A549 (cell line): ENCODE measurements at regions not wholly inside any gene's neighbourhood (a gene's known extent, or its start where the extent isn't known, plus 50 kb on each side); places are given as distances from the start of the nearest gene placed in this dataset.

Experiments used
- ATAC-seq, 2 experiments: fragments of 200-7000 bp in 1 of 2; fragments of >200 bp in 1 of 2; cut with Nextera tagmentation in 1 of 2; cut with Tn5 transposase in 1 of 2; 3 replicates each; pipeline versions ENCODE4 v1.8.0 to v1.9.1; 2018 to 2020; ENCODE audit warnings: mild to moderate bottlenecking in 1 of 2, moderate library complexity in 1 of 2
- CTCF ChIA-PET: fragments of 300-600 bp; sonication (Branson Sonifier 250); formaldehyde crosslinking; extraction: SDS; loops from one replicate; lab custom pipeline; 2021; ENCODE audit warnings: antibody characterized with exemption, inconsistent platforms; lab: Yijun Ruan, JAX
- POLR2A ChIA-PET: fragments of 350-600 bp; formaldehyde crosslinking; extraction: SDS; loops from one replicate; lab custom pipeline; 2021; ENCODE audit warnings: antibody characterized with exemption, inconsistent platforms; lab: Yijun Ruan, JAX
- DNase-seq, 2 experiments: peaks; one replicate each; pipeline versions ENCODE4 v3.0.0 to v3.0.0-alpha.2; 2011 to 2016; ENCODE audit warnings: low read depth in 1 of 2, low spot score in 1 of 2
- FAIRE-seq: peaks from 2 replicates; lab custom pipeline; 2011; peaks lifted over from hg19 to GRCh38; lab: Jason Lieb, UNC
- H3K27ac ChIP-seq, 2 experiments: fragments of >200 bp; sonication (Bioruptor Twin); formaldehyde crosslinking; 3 replicates each; pipeline ENCODE4 v1.5.1; 2016 to 2017
- H3K4me1 ChIP-seq: fragments of >200 bp; sonication (Bioruptor Twin); formaldehyde crosslinking; 3 replicates; pipeline ENCODE4 v1.6.1; 2016
- H3K4me2 ChIP-seq: fragments of >200 bp; sonication (Bioruptor Twin); formaldehyde crosslinking; 3 replicates; pipeline ENCODE4 v1.6.1; 2016
- H3K4me3 ChIP-seq: fragments of >200 bp; sonication (Bioruptor Twin); formaldehyde crosslinking; 3 replicates; pipeline ENCODE4 v1.5.1; 2016
- H3K9me3 ChIP-seq: fragments of >200 bp; sonication (Bioruptor Twin); formaldehyde crosslinking; 3 replicates; pipeline ENCODE4 v1.6.1; 2016
- BHLHE40 ChIP-seq: IDR thresholded peaks from 2 replicates; pipeline ENCODE4 v1.6.1; 2012; ENCODE audit warnings: low read depth, low read length, inconsistent platforms
- CEBPB ChIP-seq, 2 experiments: fragments of >200 bp in 1 of 2; sonication (Bioruptor Twin) in 1 of 2; formaldehyde crosslinking in 1 of 2; IDR thresholded peaks; 2 replicates each; pipeline ENCODE4 v1.6.1; 2012 to 2016
- CHD4 ChIP-seq: fragments of 200-600 bp; sonication (generic); IDR thresholded peaks from 2 replicates; pipeline ENCODE4 v1.6.1; 2016; ENCODE audit warnings: antibody characterized with exemption, mild to moderate bottlenecking, borderline replicate concordance
- EHMT2 ChIP-seq: fragments of 200-600 bp; sonication (generic); IDR thresholded peaks from 2 replicates; pipeline ENCODE4 v1.6.1; 2016; ENCODE audit warnings: antibody characterized with exemption, low read depth, mild to moderate bottlenecking, moderate library complexity
- EP300 ChIP-seq, 2 experiments: fragments of >200 bp; sonication (Bioruptor Twin); formaldehyde crosslinking; IDR thresholded peaks; 2 replicates in 1 of 2; 3 replicates in 1 of 2; pipeline ENCODE4 v1.6.1; 2016 to 2017
- ESRRA ChIP-seq: fragments of 150-350 bp; IDR thresholded peaks from 2 replicates; pipeline ENCODE4 v1.6.1; 2014; ENCODE audit warnings: mild to moderate bottlenecking, low read length, borderline replicate concordance
- FOSB ChIP-seq: fragments of 250-450 bp; sonication (Bioruptor Pico); IDR thresholded peaks from 2 replicates; pipeline ENCODE4 v1.5.0; 2020; ENCODE audit warnings: mild to moderate bottlenecking, moderate library complexity
- FOSL2 ChIP-seq, 2 experiments: fragments of 450-650 bp in 1 of 2; fragments of >200 bp in 1 of 2; sonication (Bioruptor Twin) in 1 of 2; formaldehyde crosslinking; IDR thresholded peaks; 2 replicates each; pipeline versions ENCODE4 v1.5.0 to v1.6.1; 2016 to 2020; ENCODE audit warnings: mild to moderate bottlenecking in 1 of 2, moderate library complexity in 1 of 2
- HOXB5 ChIP-seq: fragments of 250-450 bp; sonication (Bioruptor Pico); IDR thresholded peaks from 2 replicates; pipeline ENCODE4 v1.5.0; 2020; ENCODE audit warnings: mild to moderate bottlenecking, moderate library complexity
- JUNB ChIP-seq: fragments of >200 bp; sonication (Bioruptor Twin); formaldehyde crosslinking; IDR thresholded peaks from 2 replicates; pipeline ENCODE4 v1.6.1; 2016
- KDM1A ChIP-seq: fragments of 200-600 bp; sonication (generic); IDR thresholded peaks from 2 replicates; pipeline ENCODE4 v1.6.1; 2016; ENCODE audit warnings: low read depth, mild to moderate bottlenecking
- MAZ ChIP-seq: fragments of 150-350 bp; IDR thresholded peaks from 2 replicates; pipeline ENCODE4 v1.6.1; 2014; ENCODE audit warnings: antibody characterized with exemption, low read depth, low read length, borderline replicate concordance
- NFE2L2 ChIP-seq: fragments of 150-350 bp; conservative IDR thresholded peaks from 2 replicates; pipeline ENCODE4 v1.6.1; 2014; ENCODE audit warnings: low read length
- NPAS2 ChIP-seq: fragments of 250-450 bp; sonication (Bioruptor Pico); IDR thresholded peaks from 2 replicates; pipeline ENCODE4 v1.8.0; 2022; ENCODE audit warnings: mild to moderate bottlenecking, moderate library complexity, borderline replicate concordance
- PBX3 ChIP-seq: IDR thresholded peaks from 2 replicates; pipeline ENCODE4 v1.6.1; 2012
- PHF8 ChIP-seq: fragments of 200-600 bp; sonication (generic); IDR thresholded peaks from 2 replicates; pipeline ENCODE4 v1.6.1; 2016; ENCODE audit warnings: low read depth, mild to moderate bottlenecking, antibody characterized with exemption, moderate library complexity, borderline replicate concordance
- RAD21 ChIP-seq, 2 experiments: fragments of >200 bp in 1 of 2; sonication (Bioruptor Twin) in 1 of 2; formaldehyde crosslinking in 1 of 2; IDR thresholded peaks in 1 of 2; conservative IDR thresholded peaks in 1 of 2; 2 replicates in 1 of 2; 3 replicates in 1 of 2; pipeline ENCODE4 v1.6.1; 2012 to 2018; ENCODE audit warnings: inconsistent platforms in 1 of 2
- RFX5 ChIP-seq: fragments of 450-650 bp; IDR thresholded peaks from 2 replicates; pipeline ENCODE4 v1.7.1; 2014; ENCODE audit warnings: antibody characterized with exemption, mild to moderate bottlenecking, moderate library complexity
- SREBF2 ChIP-seq: fragments of 450-650 bp; IDR thresholded peaks from 2 replicates; pipeline ENCODE4 v1.6.1; 2014; ENCODE audit warnings: mild to moderate bottlenecking, moderate library complexity
- TP53 ChIP-seq: fragments of 250-450 bp; sonication (Bioruptor Pico); IDR thresholded peaks from 2 replicates; pipeline ENCODE4 v1.5.0; 2021; ENCODE audit warnings: mild to moderate bottlenecking, moderate library complexity
- ZNF302 ChIP-seq: fragments of 250-450 bp; sonication (Bioruptor Pico); IDR thresholded peaks from 2 replicates; pipeline ENCODE4 v1.9.0; 2021; ENCODE audit warnings: inconsistent platforms, mild to moderate bottlenecking, moderate library complexity
- WGBS: methylation state at CpG from one replicate; pipeline ENCODE4 v1.1.6; 2017; ENCODE audit errors: missing lambda C conversion rate; 5-methylcytosine and 5-hydroxymethylcytosine counted together
- TF ChIP-seq, protein P1 (sequence below): fragments of >200 bp; sonication (Bioruptor Twin); formaldehyde crosslinking; IDR thresholded peaks from 3 replicates; pipeline ENCODE4 v1.6.1; 2016
- TF ChIP-seq, protein P2 (sequence below): fragments of 250-450 bp; sonication (Bioruptor Pico); IDR thresholded peaks from 2 replicates; pipeline ENCODE4 v1.5.0; 2020; ENCODE audit warnings: low read depth, mild to moderate bottlenecking, moderate library complexity
- TF ChIP-seq, protein P3 (sequence below): IDR thresholded peaks from 2 replicates; pipeline ENCODE4 v1.6.1; 2012; ENCODE audit warnings: low read depth, borderline replicate concordance

- TF ChIP-seq EHMT2 (no peak), FOSL2 (IDR thresholded peaks at IDR 0.05) (no peak), FOSL2 (CRISPR knock-in tag; IDR thresholded peaks at IDR 0.05) (no peak), NPAS2 (CRISPR knock-in tag) (no peak), HOXB5 (CRISPR knock-in tag) (no peak), CHD4 (no peak), FOSB (CRISPR knock-in tag) (no peak)
- TF ChIP-seq, protein P1, sequence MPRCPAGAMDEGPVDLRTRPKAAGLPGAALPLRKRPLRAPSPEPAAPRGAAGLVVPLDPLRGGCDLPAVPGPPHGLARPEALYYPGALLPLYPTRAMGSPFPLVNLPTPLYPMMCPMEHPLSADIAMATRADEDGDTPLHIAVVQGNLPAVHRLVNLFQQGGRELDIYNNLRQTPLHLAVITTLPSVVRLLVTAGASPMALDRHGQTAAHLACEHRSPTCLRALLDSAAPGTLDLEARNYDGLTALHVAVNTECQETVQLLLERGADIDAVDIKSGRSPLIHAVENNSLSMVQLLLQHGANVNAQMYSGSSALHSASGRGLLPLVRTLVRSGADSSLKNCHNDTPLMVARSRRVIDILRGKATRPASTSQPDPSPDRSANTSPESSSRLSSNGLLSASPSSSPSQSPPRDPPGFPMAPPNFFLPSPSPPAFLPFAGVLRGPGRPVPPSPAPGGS, result no peak
- TF ChIP-seq, protein P2, sequence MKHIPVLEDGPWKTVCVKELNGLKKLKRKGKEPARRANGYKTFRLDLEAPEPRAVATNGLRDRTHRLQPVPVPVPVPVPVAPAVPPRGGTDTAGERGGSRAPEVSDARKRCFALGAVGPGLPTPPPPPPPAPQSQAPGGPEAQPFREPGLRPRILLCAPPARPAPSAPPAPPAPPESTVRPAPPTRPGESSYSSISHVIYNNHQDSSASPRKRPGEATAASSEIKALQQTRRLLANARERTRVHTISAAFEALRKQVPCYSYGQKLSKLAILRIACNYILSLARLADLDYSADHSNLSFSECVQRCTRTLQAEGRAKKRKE (CRISPR knock-in tag), result no peak
- FAIRE-seq (no peak), DNase-seq (no peak), ATAC-seq (no peak)
- Histone ChIP-seq H3K4me2 (no peak overlapping the region), H3K4me1 (no peaks in the 10 kb centered on the region), H3K4me3 (no peak overlapping the region), H3K27ac (no peak overlapping the region), H3K9me3 (no peaks in the 10 kb centered on the region)
- POLR2A ChIA-PET, result no interaction called here
- 3% methylated on average over 2 of the region's 2 CpGs for WGBS
- CTCF ChIA-PET, result no interaction called here
These were observed 1089.8 kb upstream of the CADM2 start for GRCh38 chr3:83868909-83869567.

DNA sequence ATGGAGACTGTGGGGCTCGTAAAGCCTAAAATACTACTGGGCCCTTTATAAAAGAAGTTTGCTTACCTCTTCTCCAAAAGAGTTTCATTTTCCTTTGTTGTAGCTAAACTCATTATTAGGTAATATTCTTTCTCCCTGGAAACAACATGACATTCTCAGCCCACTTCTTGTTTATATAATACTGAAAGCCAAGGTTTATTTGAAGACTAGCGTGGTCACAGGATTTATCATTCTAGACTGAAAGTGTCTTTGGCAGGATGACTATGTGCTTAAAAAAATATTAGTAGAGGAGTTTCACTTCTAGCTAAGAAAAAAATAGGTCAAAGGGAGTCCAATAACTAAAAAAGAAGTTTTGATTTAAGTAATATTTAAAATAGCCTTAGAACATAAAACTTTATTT lies 1085.2 kb upstream of the CADM2 start:
- no peak overlapping the region for H3K4me2 ChIP-seq
- 25% methylated on average over 2 of the region's 2 CpGs for WGBS
- ATAC-seq, result no peak
- no peak overlapping the region for H3K4me3 ChIP-seq
- DNase-seq, result no peak
- FAIRE-seq, result no peak
- ChIA-PET CTCF (no interaction called here), POLR2A (no interaction called here)
- TF ChIP-seq NFE2L2 (no peak), CEBPB (IDR thresholded peaks at IDR 0.05) (no peak), PBX3 (no peak), RFX5 (no peak)
- TF ChIP-seq, protein P3, sequence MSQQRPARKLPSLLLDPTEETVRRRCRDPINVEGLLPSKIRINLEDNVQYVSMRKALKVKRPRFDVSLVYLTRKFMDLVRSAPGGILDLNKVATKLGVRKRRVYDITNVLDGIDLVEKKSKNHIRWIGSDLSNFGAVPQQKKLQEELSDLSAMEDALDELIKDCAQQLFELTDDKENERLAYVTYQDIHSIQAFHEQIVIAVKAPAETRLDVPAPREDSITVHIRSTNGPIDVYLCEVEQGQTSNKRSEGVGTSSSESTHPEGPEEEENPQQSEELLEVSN, result no peak
- no peak overlapping the region for H3K27ac ChIP-seq
- H3K4me1 ChIP-seq, result no peaks in the 10 kb centered on the region
- no peaks in the 10 kb centered on the region; the same call in 2 of the 3 replicates for H3K9me3 ChIP-seq

DNA sequence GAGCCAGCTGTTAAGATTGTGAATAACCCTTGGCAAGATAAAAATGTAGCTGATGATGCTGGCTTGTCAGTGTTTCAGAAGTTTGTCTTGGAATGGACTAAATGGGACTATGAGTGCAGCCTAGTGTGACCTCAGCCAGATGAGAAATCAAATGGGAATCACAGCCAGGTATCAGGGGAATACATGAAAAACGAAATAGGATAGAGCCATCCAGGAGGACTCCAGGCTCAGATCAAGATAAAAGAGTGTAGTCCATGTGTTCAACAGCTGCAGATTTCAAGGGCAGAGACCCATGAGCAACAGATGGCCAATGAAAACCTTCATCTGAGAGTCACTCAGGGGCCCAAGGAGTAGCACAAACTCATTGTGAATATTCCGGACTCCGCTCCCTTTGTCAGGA lies 1080.9 kb upstream of the CADM2 start:
- POLR2A ChIA-PET, result no interaction called here
- no peak for DNase-seq
- ATAC-seq, result no peak
- TF ChIP-seq HOXB5 (CRISPR knock-in tag) (no peak), JUNB (no peak), SREBF2 (no peak), MAZ (no peak), CHD4 (no peak), PBX3 (no peak), PHF8 (no peak), KDM1A (no peak), ZNF302 (CRISPR knock-in tag) (no peak), TP53 (no peak), ESRRA (no peak), BHLHE40 (no peak), EP300 (IDR thresholded peaks at IDR 0.05) (no peak), RAD21 (conservative IDR thresholded peaks at IDR 0.05 in 1 of 2, IDR thresholded peaks at IDR 0.05 in 1 of 2) (no peak)
- TF ChIP-seq, protein P1, result no peak
- TF ChIP-seq, protein P3, result no peak
- TF ChIP-seq, protein P2 (CRISPR knock-in tag), result no peak

More for the DNA sequence above, 1080.9 kb upstream of the CADM2 start:
- CTCF ChIA-PET, result no interaction called here
- Histone ChIP-seq H3K4me2 (no peak overlapping the region), H3K4me1 (no peaks in the 10 kb centered on the region), H3K9me3 (no peaks in the 10 kb centered on the region; the same call in 2 of the 3 replicates), H3K4me3 (no peak overlapping the region), H3K27ac (no peak overlapping the region)
- 35% methylated on average over 3 of the region's 3 CpGs for WGBS
- FAIRE-seq, result no peak
